Loucy (cell line): ENCODE measurements at regions not wholly inside any gene's neighbourhood (a gene's known extent, or its start where the extent isn't known, plus 50 kb on each side); places are given as distances from the start of the nearest gene placed in this dataset.

Experiments
- H2AFZ ChIP-seq: fragments of 200-600 bp; sonication (generic); 2 replicates; pipeline ENCODE4 v1.6.0; 2016; ENCODE audit warnings: antibody characterized with exemption, mild to moderate bottlenecking, low read length, moderate library complexity
- H3F3A ChIP-seq: fragments of 200-600 bp; 2 replicates; pipeline ENCODE4 v1.6.0; 2016; ENCODE audit warnings: antibody characterized with exemption, low read depth, mild to moderate bottlenecking
- H3K27me3 ChIP-seq: fragments of 200-600 bp; sonication (generic); 2 replicates; pipeline ENCODE4 v1.6.1; 2014; ENCODE audit warnings: low read length, mild to moderate bottlenecking; ENCODE audit not compliant: insufficient read depth, poor library complexity, severe bottlenecking
- H3K36me3 ChIP-seq: fragments of 200-600 bp; sonication (generic); 2 replicates; pipeline ENCODE4 v1.6.1; 2016; ENCODE audit warnings: low read length; ENCODE audit not compliant: insufficient read depth
- H3K4me1 ChIP-seq: fragments of 200-600 bp; sonication (generic); 2 replicates; pipeline ENCODE4 v1.5.1; 2014; ENCODE audit warnings: low read length, mild to moderate bottlenecking; ENCODE audit not compliant: insufficient read depth, poor library complexity, severe bottlenecking
- H3K4me2 ChIP-seq: fragments of 200-600 bp; sonication (generic); 2 replicates; pipeline ENCODE4 v1.6.0; 2014; ENCODE audit warnings: antibody characterized with exemption, low read length, low read depth, mild to moderate bottlenecking; ENCODE audit not compliant: poor library complexity, severe bottlenecking
- H3K4me3 ChIP-seq: fragments of 200-600 bp; sonication (generic); 2 replicates; pipeline ENCODE4 v1.5.1; 2014; ENCODE audit warnings: low read length, mild to moderate bottlenecking, mixed read lengths; ENCODE audit not compliant: poor library complexity, severe bottlenecking
- H3K79me2 ChIP-seq: fragments of 200-600 bp; sonication (generic); 2 replicates; pipeline ENCODE4 v1.6.1; 2014; ENCODE audit warnings: low read length; ENCODE audit not compliant: insufficient read depth
- H3K9ac ChIP-seq: fragments of 200-600 bp; sonication (generic); 2 replicates; pipeline ENCODE4 v1.6.0; 2014; ENCODE audit warnings: mild to moderate bottlenecking, low read depth, low read length, moderate library complexity; ENCODE audit not compliant: poor library complexity, severe bottlenecking
- H3K9me2 ChIP-seq: fragments of 200-600 bp; sonication (generic); replicated peaks from 2 replicates; pipeline ENCODE4 v1.6.1; 2016; ENCODE audit warnings: low read depth, low read length, mixed read lengths
- H3K9me3 ChIP-seq: fragments of 200-600 bp; sonication (generic); 2 replicates; pipeline ENCODE4 v1.6.1; 2014; ENCODE audit warnings: mild to moderate bottlenecking, antibody characterized with exemption, low read length, low read depth; ENCODE audit not compliant: insufficient read depth
- H4K20me1 ChIP-seq: fragments of 200-600 bp; sonication (generic); 2 replicates; pipeline ENCODE4 v1.6.0; 2014; ENCODE audit warnings: antibody characterized with exemption, low read length, mild to moderate bottlenecking; ENCODE audit not compliant: insufficient read depth, poor library complexity, severe bottlenecking
- CTCF ChIP-seq: fragments of 200-600 bp; sonication (generic); conservative IDR thresholded peaks from 2 replicates; pipeline ENCODE4 v1.5.1; 2014; ENCODE audit warnings: mild to moderate bottlenecking, antibody characterized with exemption, low read length
- EZH2phosphoT487 ChIP-seq: fragments of 200-600 bp; IDR thresholded peaks from 2 replicates; pipeline ENCODE4 v1.6.1; 2018; ENCODE audit warnings: antibody characterized with exemption, mild to moderate bottlenecking, moderate library complexity, borderline replicate concordance

- H3K9ac ChIP-seq: no peak overlapping the region
- no peak overlapping the region for H3K4me3 ChIP-seq
- no peaks in the 10 kb centered on the region for H3K27me3 ChIP-seq
- H2AFZ ChIP-seq: no peak overlapping the region
- H3K4me2 ChIP-seq: no peak overlapping the region
- no peaks in the 10 kb centered on the region for H3K79me2 ChIP-seq
- TF ChIP-seq EZH2phosphoT487 (no peak), CTCF (no peak)
- H3K9me3 ChIP-seq: no peaks in the 10 kb centered on the region
- no peaks in the 10 kb centered on the region for H3K36me3 ChIP-seq
- no peaks in the 10 kb centered on the region for H3F3A ChIP-seq
- no peaks in the 10 kb centered on the region for H3K9me2 ChIP-seq
- H4K20me1 ChIP-seq: no peaks in the 10 kb centered on the region
- H3K4me1 ChIP-seq: no peaks in the 10 kb centered on the region
Observed at GRCh38 chr9:87375397-87376073, 122.1 kb upstream of the DAPK1 start.

- Histone ChIP-seq H2AFZ (no peak overlapping the region), H4K20me1 (no peaks in the 10 kb centered on the region), H3K4me3 (no peak overlapping the region), H3F3A (no peaks in the 10 kb centered on the region), H3K9me3 (no peaks in the 10 kb centered on the region), H3K79me2 (no peaks in the 10 kb centered on the region), H3K36me3 (no peaks in the 10 kb centered on the region), H3K9me2 (no peaks in the 10 kb centered on the region), H3K4me2 (no peak overlapping the region), H3K4me1 (no peaks in the 10 kb centered on the region), H3K27me3 (no peaks in the 10 kb centered on the region), H3K9ac (no peak overlapping the region)
- no peak for TF ChIP-seq EZH2phosphoT487
- no peak for TF ChIP-seq CTCF
Observed at GRCh38 chr9:87378676-87379075, 119.0 kb upstream of the DAPK1 start.

- TF ChIP-seq CTCF (no peak), EZH2phosphoT487 (no peak)
- H3K4me3 ChIP-seq: no peak overlapping the region
- no peaks in the 10 kb centered on the region for H3K27me3 ChIP-seq
- H3F3A ChIP-seq: no peaks in the 10 kb centered on the region
- H3K4me2 ChIP-seq: no peak overlapping the region
- H2AFZ ChIP-seq: no peak overlapping the region
- H3K79me2 ChIP-seq: no peaks in the 10 kb centered on the region
- no peaks in the 10 kb centered on the region for H3K4me1 ChIP-seq
- no peaks in the 10 kb centered on the region for H3K9me2 ChIP-seq
- no peaks in the 10 kb centered on the region for H3K36me3 ChIP-seq
- H4K20me1 ChIP-seq: no peaks in the 10 kb centered on the region
- H3K9me3 ChIP-seq: no peaks in the 10 kb centered on the region
- H3K9ac ChIP-seq: no peak overlapping the region
Observed at GRCh38 chr9:87379300-87379699, 118.4 kb upstream of the DAPK1 start.
